ENCODE measurements at regions not wholly inside any gene's neighbourhood (a gene's known extent, or its start where the extent isn't known, plus 50 kb on each side); places are given as distances from the start of the nearest gene placed in this dataset.

- Histone ChIP-seq H3K9me3 (ENCODE audit: control insufficient read depth, insufficient read depth, low read length) (peaks cover 10% of the 10 kb centered on the region), H3K27ac (ENCODE audit: low read length) (no peak overlapping the region), H3K36me3 (ENCODE audit: control insufficient read depth, insufficient read depth, low read length) (no peaks in the 10 kb centered on the region), H3K4me3 (ENCODE audit: low read length) (no peak overlapping the region), H3K27me3 (ENCODE audit: control insufficient read depth, insufficient read depth, low read length) (no peaks in the 10 kb centered on the region), H3K4me1 (ENCODE audit: control insufficient read depth, insufficient read depth, low read length) (no peaks in the 10 kb centered on the region)
- WGBS (ENCODE audit: insufficient coverage, insufficient read length) = no CpG with 5 or more reads among the region's 4 CpGs
- DNase-seq (ENCODE audit: low read depth, low spot score) = no peak
These were observed 920.1 kb upstream of the AUTS2 start for GRCh38 chr7:68678196-68678595.

- no peaks in the 10 kb centered on the region for H3K27me3 ChIP-seq (ENCODE audit: control insufficient read depth, insufficient read depth, low read length)
- WGBS (ENCODE audit: insufficient coverage, insufficient read length) = no CpG with 5 or more reads among the region's 7 CpGs
These were observed 918.6 kb upstream of the AUTS2 start for GRCh38 chr7:68679459-68680234.

GRCh38 chr7:68680235-68680872, 917.9 kb upstream of the AUTS2 start:
- no peaks in the 10 kb centered on the region for H3K4me1 ChIP-seq (ENCODE audit: control insufficient read depth, insufficient read depth, low read length)
- DNase-seq (ENCODE audit: low read depth, low spot score) = no peak
- H3K4me3 ChIP-seq (ENCODE audit: low read length) = no peak overlapping the region
- no peaks in the 10 kb centered on the region for H3K36me3 ChIP-seq (ENCODE audit: control insufficient read depth, insufficient read depth, low read length)
- H3K9me3 ChIP-seq (ENCODE audit: control insufficient read depth, insufficient read depth, low read length) = peaks cover 15% of the 10 kb centered on the region
- no peak overlapping the region for H3K27ac ChIP-seq (ENCODE audit: low read length)
- no CpG with 5 or more reads among the region's 1 CpG for WGBS (ENCODE audit: insufficient coverage, insufficient read length)
- H3K27me3 ChIP-seq (ENCODE audit: control insufficient read depth, insufficient read depth, low read length) = no peaks in the 10 kb centered on the region

More at GRCh38 chr7:68679459-68680234, 918.6 kb upstream of the AUTS2 start:
- H3K36me3 ChIP-seq (ENCODE audit: control insufficient read depth, insufficient read depth, low read length) = no peaks in the 10 kb centered on the region
- peaks cover 14% of the 10 kb centered on the region for H3K9me3 ChIP-seq (ENCODE audit: control insufficient read depth, insufficient read depth, low read length)
- no peaks in the 10 kb centered on the region for H3K4me1 ChIP-seq (ENCODE audit: control insufficient read depth, insufficient read depth, low read length)
- no peak for DNase-seq (ENCODE audit: low read depth, low spot score)
- H3K4me3 ChIP-seq (ENCODE audit: low read length) = no peak overlapping the region
- H3K27ac ChIP-seq (ENCODE audit: low read length) = no peak overlapping the region

- no peak overlapping the region for H3K27ac ChIP-seq (ENCODE audit: low read length)
- WGBS (ENCODE audit: insufficient coverage, insufficient read length) = no CpG with 5 or more reads among the region's 5 CpGs
These were observed 915.4 kb upstream of the AUTS2 start for GRCh38 chr7:68682910-68683309.

GRCh38 chr7:68684246-68684839, 913.9 kb upstream of the AUTS2 start:
- Histone ChIP-seq H3K4me1 (ENCODE audit: control insufficient read depth, insufficient read depth, low read length) (no peaks in the 10 kb centered on the region), H3K27me3 (ENCODE audit: control insufficient read depth, insufficient read depth, low read length) (no peaks in the 10 kb centered on the region; the same call in 1 of the 2 replicates), H3K9me3 (ENCODE audit: control insufficient read depth, insufficient read depth, low read length) (peaks cover 14% of the 10 kb centered on the region), H3K36me3 (ENCODE audit: control insufficient read depth, insufficient read depth, low read length) (no peaks in the 10 kb centered on the region), H3K27ac (ENCODE audit: low read length) (no peak overlapping the region), H3K4me3 (ENCODE audit: low read length) (no peak overlapping the region)
- no peak for DNase-seq (ENCODE audit: low read depth, low spot score)
- no CpG with 5 or more reads among the region's 8 CpGs for WGBS (ENCODE audit: insufficient coverage, insufficient read length)

More at GRCh38 chr7:68682910-68683309, 915.4 kb upstream of the AUTS2 start:
- DNase-seq (ENCODE audit: low read depth, low spot score) = no peak
- Histone ChIP-seq H3K27me3 (ENCODE audit: control insufficient read depth, insufficient read depth, low read length) (no peaks in the 10 kb centered on the region), H3K4me1 (ENCODE audit: control insufficient read depth, insufficient read depth, low read length) (no peaks in the 10 kb centered on the region), H3K9me3 (ENCODE audit: control insufficient read depth, insufficient read depth, low read length) (peaks cover 12% of the 10 kb centered on the region), H3K4me3 (ENCODE audit: low read length) (no peak overlapping the region), H3K36me3 (ENCODE audit: control insufficient read depth, insufficient read depth, low read length) (no peaks in the 10 kb centered on the region)

- no peak overlapping the region for H3K4me3 ChIP-seq (ENCODE audit: low read length)
- H3K36me3 ChIP-seq (ENCODE audit: control insufficient read depth, insufficient read depth, low read length) = no peaks in the 10 kb centered on the region
- no peak for DNase-seq (ENCODE audit: low read depth, low spot score)
- WGBS (ENCODE audit: insufficient coverage, insufficient read length) = no CpG with 5 or more reads among the region's 7 CpGs
- no peak overlapping the region for H3K27ac ChIP-seq (ENCODE audit: low read length)
- H3K9me3 ChIP-seq (ENCODE audit: control insufficient read depth, insufficient read depth, low read length) = peaks cover 12% of the 10 kb centered on the region
- H3K27me3 ChIP-seq (ENCODE audit: control insufficient read depth, insufficient read depth, low read length) = no peaks in the 10 kb centered on the region; the same call in 1 of the 2 replicates
- no peaks in the 10 kb centered on the region for H3K4me1 ChIP-seq (ENCODE audit: control insufficient read depth, insufficient read depth, low read length)
These were observed 913.3 kb upstream of the AUTS2 start for GRCh38 chr7:68684996-68685395.

- DNase-seq (ENCODE audit: low read depth, low spot score) = no peak
- Histone ChIP-seq H3K4me3 (ENCODE audit: low read length) (no peak overlapping the region), H3K4me1 (ENCODE audit: control insufficient read depth, insufficient read depth, low read length) (no peaks in the 10 kb centered on the region), H3K27ac (ENCODE audit: low read length) (no peak overlapping the region), H3K27me3 (ENCODE audit: control insufficient read depth, insufficient read depth, low read length) (no peaks in the 10 kb centered on the region; the same call in 1 of the 2 replicates), H3K36me3 (ENCODE audit: control insufficient read depth, insufficient read depth, low read length) (no peaks in the 10 kb centered on the region), H3K9me3 (ENCODE audit: control insufficient read depth, insufficient read depth, low read length) (peaks cover 14% of the 10 kb centered on the region)
- no CpG with 5 or more reads among the region's 8 CpGs for WGBS (ENCODE audit: insufficient coverage, insufficient read length)
These were observed 909.7 kb upstream of the AUTS2 start for GRCh38 chr7:68688416-68689086.

GRCh38 chr7:68689087-68689433, 909.2 kb upstream of the AUTS2 start:
- H3K27ac ChIP-seq (ENCODE audit: low read length) = no peak overlapping the region
- no peaks in the 10 kb centered on the region for H3K36me3 ChIP-seq (ENCODE audit: control insufficient read depth, insufficient read depth, low read length)
- no peaks in the 10 kb centered on the region for H3K4me1 ChIP-seq (ENCODE audit: control insufficient read depth, insufficient read depth, low read length)
- H3K4me3 ChIP-seq (ENCODE audit: low read length) = no peak overlapping the region
- no peaks in the 10 kb centered on the region; the same call in 1 of the 2 replicates for H3K27me3 ChIP-seq (ENCODE audit: control insufficient read depth, insufficient read depth, low read length)
- peaks cover 14% of the 10 kb centered on the region for H3K9me3 ChIP-seq (ENCODE audit: control insufficient read depth, insufficient read depth, low read length)
- DNase-seq (ENCODE audit: low read depth, low spot score) = no peak
- WGBS (ENCODE audit: insufficient coverage, insufficient read length) = no CpG with 5 or more reads among the region's 5 CpGs

GRCh38 chr7:68691261-68692216, 906.7 kb upstream of the AUTS2 start:
- whole genome bisulfite sequencing (ENCODE audit: insufficient coverage, insufficient read length) = no CpG with 5 or more reads among the region's 12 CpGs
- H3K27me3 ChIP-seq (ENCODE audit: control insufficient read depth, insufficient read depth, low read length) = no peaks in the 10 kb centered on the region; the same call in 1 of the 2 replicates
- peaks cover 10% of the 10 kb centered on the region for H3K9me3 ChIP-seq (ENCODE audit: control insufficient read depth, insufficient read depth, low read length)
- DNase-seq (ENCODE audit: low read depth, low spot score) = no peak
- H3K4me1 ChIP-seq (ENCODE audit: control insufficient read depth, insufficient read depth, low read length) = no peaks in the 10 kb centered on the region
- no peak overlapping the region for H3K4me3 ChIP-seq (ENCODE audit: low read length)
- no peaks in the 10 kb centered on the region for H3K36me3 ChIP-seq (ENCODE audit: control insufficient read depth, insufficient read depth, low read length)
- no peak overlapping the region for H3K27ac ChIP-seq (ENCODE audit: low read length)

Measured in iPS DF 6.9 (cell line).